ENCODE measurements at regions not wholly inside any gene's neighbourhood (a gene's known extent, or its start where the extent isn't known, plus 50 kb on each side); places are given as distances from the start of the nearest gene placed in this dataset.

- POLR2A ChIA-PET, result interaction anchor here (1.2 kb wide), 2 partner anchors 23 to 360 kb away, joined by 4 to 5 read pairs; no protein-coding TSS in a partner anchor
- H3K4me3 ChIP-seq (ENCODE audit: low read depth, low read length), result no peak overlapping the region
- CTCF ChIA-PET, result interaction anchor here (0.8 to 1.4 kb wide), 2 partner anchors 12 to 100 kb away, joined by 4 to 5 read pairs; no protein-coding TSS in a partner anchor
- DNase-seq (ENCODE audit: low read depth, low spot score), result no peak
- no peak for TF ChIP-seq CTCF (IDR thresholded peaks at IDR 0.05; ENCODE audit: insufficient read depth, low read length, missing control alignments)
These were observed 231.9 kb upstream of the TUT7 start for GRCh38 chr9:86586144-86586494.

- no peak for TF ChIP-seq CTCF (IDR thresholded peaks at IDR 0.05; ENCODE audit: insufficient read depth, low read length, missing control alignments)
- H3K4me3 ChIP-seq (ENCODE audit: low read depth, low read length), result peak overlapping the region; percentile 2
- ChIA-PET CTCF (interaction anchor here (0.8 to 1.4 kb wide), 2 partner anchors 12 to 99 kb away, joined by 4 to 5 read pairs; no protein-coding TSS in a partner anchor), POLR2A (interaction anchor here (1.2 kb wide), 2 partner anchors 22 to 361 kb away, joined by 4 to 5 read pairs; no protein-coding TSS in a partner anchor)
- DNase-seq (ENCODE audit: low read depth, low spot score), result no peak
These were observed 231.4 kb upstream of the TUT7 start for GRCh38 chr9:86585422-86586143.

- H3K4me3 ChIP-seq (ENCODE audit: low read depth, low read length), result no peak overlapping the region
- ChIA-PET POLR2A (no interaction called here), CTCF (no interaction called here)
- no peak for TF ChIP-seq CTCF (IDR thresholded peaks at IDR 0.05; ENCODE audit: insufficient read depth, low read length, missing control alignments)
- no peak for DNase-seq (ENCODE audit: low read depth, low spot score)
These were observed 226.5 kb upstream of the TUT7 start for GRCh38 chr9:86580688-86581087.

DNA sequence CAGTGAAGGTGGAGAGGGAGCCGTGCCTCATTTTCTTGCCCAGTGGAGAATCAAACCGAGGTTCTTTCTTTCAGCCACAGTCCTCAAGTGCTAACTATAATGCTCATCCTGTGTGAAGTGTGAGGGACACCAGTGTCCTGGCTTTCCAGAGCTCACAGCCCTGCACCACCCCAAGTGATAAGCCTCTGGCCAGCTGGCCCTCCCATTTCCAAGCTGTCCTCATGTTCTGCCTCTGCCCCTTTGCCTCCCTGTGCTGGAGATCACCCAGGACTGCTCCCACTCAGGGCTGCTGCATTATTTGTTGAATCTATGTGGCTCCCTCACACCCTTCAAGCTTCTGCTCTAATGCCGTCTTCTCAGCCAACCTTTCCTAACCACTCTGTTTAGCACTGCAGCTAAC, 224.5 kb upstream of the TUT7 start:
- ChIA-PET CTCF (no interaction called here), POLR2A (no interaction called here)

GRCh38 chr9:86577420-86578333, 223.5 kb upstream of the TUT7 start:
- TF ChIP-seq CTCF (IDR thresholded peaks at IDR 0.05; ENCODE audit: insufficient read depth, low read length, missing control alignments), result no peak
- CTCF ChIA-PET, result no interaction called here
- no peak for DNase-seq (ENCODE audit: low read depth, low spot score)
- POLR2A ChIA-PET, result no interaction called here
- no peak overlapping the region for H3K4me3 ChIP-seq (ENCODE audit: low read depth, low read length)

More for the DNA sequence above, 224.5 kb upstream of the TUT7 start:
- DNase-seq (ENCODE audit: low read depth, low spot score), result no peak
- H3K4me3 ChIP-seq (ENCODE audit: low read depth, low read length), result no peak overlapping the region
- no peak for TF ChIP-seq CTCF (IDR thresholded peaks at IDR 0.05; ENCODE audit: insufficient read depth, low read length, missing control alignments)
